ENCODE measurements at regions not wholly inside any gene's neighbourhood (a gene's known extent, or its start where the extent isn't known, plus 50 kb on each side); places are given as distances from the start of the nearest gene placed in this dataset.

DNA sequence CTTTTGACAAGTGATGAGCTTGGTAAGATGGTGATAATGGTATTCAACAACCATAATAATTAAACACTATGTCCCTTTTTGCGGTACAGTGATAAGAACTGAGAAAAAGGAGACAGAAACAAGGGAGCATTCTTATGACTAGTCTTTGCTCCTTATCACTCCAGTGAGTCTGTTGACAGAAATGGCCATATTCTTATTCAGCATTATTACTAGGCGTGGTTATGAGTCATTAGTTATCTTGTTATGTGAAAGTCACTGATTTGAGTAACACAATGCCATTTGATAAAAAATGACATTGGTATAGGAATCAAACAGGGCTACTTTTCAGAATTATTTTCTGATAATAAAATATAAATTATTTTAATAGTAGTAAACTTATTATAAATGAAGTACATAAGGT is 193.5 kb downstream of the C3orf38 start:
- Histone ChIP-seq H3K4me1 (ENCODE audit: control insufficient read depth, insufficient read depth, low read length) (no peaks in the 10 kb centered on the region), H3K79me2 (ENCODE audit: control insufficient read depth, insufficient read depth, low read length) (no peaks in the 10 kb centered on the region), H2AFZ (ENCODE audit: control insufficient read depth, low read depth, low read length) (no peak overlapping the region), H3K36me3 (ENCODE audit: control insufficient read depth in 2 of 2, insufficient read depth in 2 of 2, low read length in 1 of 2) (no peaks in the 10 kb centered on the region), H3K4me2 (ENCODE audit: control insufficient read depth, insufficient read depth) (no peak overlapping the region), H3K9ac (ENCODE audit: control insufficient read depth, insufficient read depth, low read length) (no peak overlapping the region), H3K9me3 (replicated peaks; ENCODE audit: control insufficient read depth, insufficient read depth, low read length) (no peaks in the 10 kb centered on the region), H3K4me3 (no peak overlapping the region), H3K27me3 (replicated peaks in 1 of 2; ENCODE audit: control insufficient read depth in 2 of 2, insufficient read depth in 2 of 2, low read length in 1 of 2) (no peaks in the 10 kb centered on the region), H4K20me1 (ENCODE audit: control insufficient read depth, insufficient read depth) (no peaks in the 10 kb centered on the region), H3K27ac (ENCODE audit: control insufficient read depth, insufficient read depth) (no peak overlapping the region)
- in situ Hi-C loops (cut with MboI): no loop called here
- no peak for DNase-seq (ENCODE audit: low read depth, low spot score)
- peak; percentile 20; the same call in 1 of the 3 replicates for ATAC-seq
- ChIA-PET SMC1A (ENCODE audit: uncharacterized antibody, unreplicated experiment) (interaction anchor here (1.2 kb wide), 1 partner anchor 26 kb away, joined by 3 read pairs; no protein-coding TSS in a partner anchor), CTCF (no interaction called here), POLR2A (no interaction called here), RAD21 (ENCODE audit: unreplicated experiment) (no interaction called here)
- WGBS (ENCODE audit: insufficient coverage, insufficient replicate concordance, low lambda C conversion rate, missing lambda C conversion rate): 50% methylated on average over 2 of the region's 2 CpGs
- FAIRE-seq: no peak
- BruUV-seq (replicated peaks): no TSS peak
- intact Hi-C loops (cut with micrococcal nuclease; ENCODE audit: unreplicated experiment): no loop called here
- TF ChIP-seq SMARCA5 (IDR thresholded peaks at IDR 0.05) (no peak), MXI1 (IDR thresholded peaks at IDR 0.05; ENCODE audit: low read depth, low read length) (no peak), ATF3 (IDR thresholded peaks at IDR 0.05; ENCODE audit: borderline replicate concordance, extremely low read depth, low read depth, low read length) (no peak), HDGF (IDR thresholded peaks at IDR 0.05) (no peak), ZZZ3 (IDR thresholded peaks at IDR 0.05; ENCODE audit: control insufficient read depth, insufficient read length, low read depth) (no peak), CREB1 (IDR thresholded peaks at IDR 0.05; ENCODE audit: low read depth) (no peak), TCF3 (IDR thresholded peaks at IDR 0.05; ENCODE audit: borderline replicate concordance, insufficient read depth, low read depth, low read length) (no peak), KLF5 (IDR thresholded peaks at IDR 0.05; ENCODE audit: partially characterized antibody) (no peak), CUX1 (IDR thresholded peaks at IDR 0.05; ENCODE audit: insufficient replicate concordance, low read depth, low read length) (no peak), USF2 (IDR thresholded peaks at IDR 0.05; ENCODE audit: borderline replicate concordance, low read depth, low read length) (no peak), HDAC2 (IDR thresholded peaks at IDR 0.05) (no peak), BHLHE40 (IDR thresholded peaks at IDR 0.05; ENCODE audit: borderline replicate concordance in 1 of 2, low read depth in 2 of 2, low read length in 1 of 2) (no peak), NR2C2 (IDR thresholded peaks at IDR 0.05; ENCODE audit: borderline replicate concordance, control insufficient read depth, insufficient read length, low read depth) (no peak), PRDM15 (CRISPR knock-in tag; IDR thresholded peaks at IDR 0.05) (no peak), DPF2 (IDR thresholded peaks at IDR 0.05) (no peak)

Measured in GM12878 (cell line).